HUES64 (cell line): ENCODE measurements at regions not wholly inside any gene's neighbourhood (a gene's known extent, or its start where the extent isn't known, plus 50 kb on each side); places are given as distances from the start of the nearest gene placed in this dataset.
"Not testable (repeated sequence)": the region's sequence is repeated elsewhere in the genome, so short reads cannot be mapped to it uniquely, and the experiment has no call there.

Source experiments
- H3K27ac ChIP-seq: 2 replicates; pipeline ENCODE4 v1.7.0; 2013; ENCODE audit warnings: low read depth, low read length, inconsistent platforms
- H3K27me3 ChIP-seq: 2 replicates; pipeline ENCODE4 v1.6.1; 2013; ENCODE audit warnings: mild to moderate bottlenecking, low read length; ENCODE audit not compliant: insufficient read depth
- H3K36me3 ChIP-seq: 2 replicates; pipeline ENCODE4 v1.6.1; 2013; ENCODE audit warnings: mild to moderate bottlenecking, low read length; ENCODE audit not compliant: insufficient read depth
- H3K4me1 ChIP-seq: 2 replicates; pipeline ENCODE4 v1.6.1; 2013; ENCODE audit warnings: mild to moderate bottlenecking, low read length, moderate library complexity; ENCODE audit not compliant: insufficient read depth
- H3K4me3 ChIP-seq: 2 replicates; pipeline ENCODE4 v1.5.1; 2013; ENCODE audit warnings: mild to moderate bottlenecking, low read length, moderate library complexity
- H3K9ac ChIP-seq: 2 replicates; pipeline ENCODE4 v1.6.1; 2013; ENCODE audit warnings: mild to moderate bottlenecking, low read depth, low read length
- H3K9me3 ChIP-seq: 2 replicates; pipeline ENCODE4 v1.6.1; 2013; ENCODE audit warnings: low read depth, low read length; ENCODE audit not compliant: insufficient read depth
- WGBS: fragments of 150-250, 120-280 bp; methylation state at CpG from one replicate; pipeline ENCODE4 v1.1.7; 2013; ENCODE audit warnings: missing lambda C conversion rate; 5-methylcytosine and 5-hydroxymethylcytosine counted together

DNA sequence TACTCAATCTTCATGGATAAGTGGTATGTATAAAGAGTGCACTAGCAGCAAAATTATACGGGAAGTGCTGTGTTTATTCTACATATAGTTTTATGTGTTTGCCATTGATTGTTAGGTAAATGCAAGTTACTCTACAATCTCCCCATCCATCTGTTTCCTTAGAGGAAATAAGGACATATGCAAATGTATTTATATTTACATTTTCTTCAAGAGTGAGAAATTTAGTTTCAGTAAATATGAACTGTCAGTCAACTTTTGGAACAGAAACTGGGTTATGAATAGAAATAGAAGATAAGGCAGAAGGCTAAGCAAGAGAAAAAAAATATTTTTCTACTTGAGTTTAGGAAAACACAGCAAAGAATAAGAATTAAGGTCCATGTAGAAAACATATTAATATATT is 176.1 kb upstream of the KLHL1 start:
- WGBS: no CpG with 5 or more reads among the region's 1 CpG
- H3K27ac ChIP-seq: no peak overlapping the region
- no peaks in the 10 kb centered on the region for H3K4me1 ChIP-seq
- H3K4me3 ChIP-seq: no peak overlapping the region
- H3K9ac ChIP-seq: no peak overlapping the region
- no peaks in the 10 kb centered on the region for H3K27me3 ChIP-seq
- H3K9me3 ChIP-seq: no peaks in the 10 kb centered on the region
- H3K36me3 ChIP-seq: no peaks in the 10 kb centered on the region

DNA sequence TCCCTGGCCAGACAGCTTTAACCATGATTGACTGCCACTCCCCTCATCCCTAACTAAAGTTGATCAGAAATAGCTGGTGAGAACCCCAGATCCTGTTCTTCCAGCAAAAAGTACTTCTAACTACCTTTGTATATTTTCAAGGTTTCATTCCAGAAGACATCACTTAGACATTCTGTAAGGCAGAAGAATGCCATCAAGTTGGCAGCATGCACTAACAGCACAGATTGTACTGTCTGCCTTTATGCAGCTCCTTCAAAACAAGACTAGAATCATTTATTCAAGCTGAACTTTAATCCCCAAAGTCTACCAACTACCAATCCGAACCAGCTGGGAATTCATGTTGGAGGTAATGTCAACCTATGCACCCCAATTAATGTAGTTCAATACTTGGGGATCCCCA is 167.6 kb upstream of the KLHL1 start:
- no peaks in the 10 kb centered on the region for H3K36me3 ChIP-seq
- no peak overlapping the region for H3K27ac ChIP-seq
- H3K4me1 ChIP-seq: no peaks in the 10 kb centered on the region
- 100% methylated on average over 1 of the region's 1 CpG for WGBS
- no peaks in the 10 kb centered on the region for H3K27me3 ChIP-seq
- no peaks in the 10 kb centered on the region for H3K9me3 ChIP-seq
- H3K4me3 ChIP-seq: no peak overlapping the region
- no peak overlapping the region for H3K9ac ChIP-seq

DNA sequence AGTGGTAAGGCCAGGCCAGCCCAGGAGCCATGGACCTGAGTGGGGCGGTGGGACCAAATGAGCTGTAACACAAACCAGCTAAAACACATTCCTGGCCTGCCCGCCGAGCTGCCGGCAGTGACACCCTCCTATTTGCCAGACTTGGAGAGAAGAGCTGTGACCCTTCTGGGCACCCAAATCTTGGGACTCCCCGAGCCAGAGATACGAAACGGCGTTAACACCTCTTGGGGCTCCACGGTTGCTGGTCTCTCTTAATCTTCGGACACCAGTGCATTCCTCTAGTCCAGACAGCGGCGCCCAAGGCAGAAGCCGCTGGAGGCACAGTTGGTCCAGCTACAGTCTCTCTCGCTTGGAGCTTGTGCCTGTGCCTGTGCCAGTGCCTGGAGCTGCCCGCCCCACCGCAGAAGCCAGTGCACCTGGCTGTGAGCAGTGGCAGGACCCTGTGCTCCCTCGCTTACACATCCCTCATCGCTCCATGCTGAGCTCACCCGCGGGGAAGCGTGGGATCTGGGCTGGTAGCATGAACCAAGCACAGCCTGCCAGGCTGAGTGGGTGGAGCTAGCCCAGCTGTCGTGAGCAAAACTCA is 147.2 kb upstream of the KLHL1 start:
- no peak overlapping the region for H3K9ac ChIP-seq
- no peaks in the 10 kb centered on the region for H3K9me3 ChIP-seq
- H3K36me3 ChIP-seq: no peaks in the 10 kb centered on the region
- no peak overlapping the region for H3K27ac ChIP-seq
- no peak overlapping the region for H3K4me3 ChIP-seq
- H3K27me3 ChIP-seq: no peaks in the 10 kb centered on the region
- H3K4me1 ChIP-seq: no peaks in the 10 kb centered on the region
- 96% methylated on average over 22 of the region's 22 CpGs for WGBS

DNA sequence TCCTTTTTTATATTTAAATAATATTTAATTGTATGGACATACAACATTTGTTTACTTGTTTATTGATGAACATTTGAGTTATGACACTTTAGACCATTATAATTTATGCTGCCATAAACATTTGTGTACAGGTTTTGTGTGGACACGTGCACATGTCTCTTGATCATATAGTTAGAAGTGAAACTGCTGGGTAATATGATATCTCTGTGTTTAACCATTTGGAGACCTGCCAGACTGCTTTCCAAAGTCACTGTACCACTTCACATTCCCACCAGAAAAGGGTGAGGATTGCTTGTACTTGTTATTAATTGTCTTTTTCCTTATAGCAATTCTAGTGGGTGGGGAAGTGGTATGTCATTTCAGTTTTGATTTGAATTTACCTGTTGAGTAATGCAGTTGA is 145.6 kb upstream of the KLHL1 start:
- Histone ChIP-seq H3K9me3 (no peaks in the 10 kb centered on the region; the same call in 1 of the 2 replicates), H3K4me3 (no peak overlapping the region), H3K9ac (no peak overlapping the region), H3K27me3 (no peaks in the 10 kb centered on the region), H3K4me1 (peaks cover 4% of the 10 kb centered on the region; the same call in 1 of the 2 replicates), H3K36me3 (no peaks in the 10 kb centered on the region), H3K27ac (no peak overlapping the region)
- WGBS: 100% methylated on average over 1 of the region's 1 CpG

DNA sequence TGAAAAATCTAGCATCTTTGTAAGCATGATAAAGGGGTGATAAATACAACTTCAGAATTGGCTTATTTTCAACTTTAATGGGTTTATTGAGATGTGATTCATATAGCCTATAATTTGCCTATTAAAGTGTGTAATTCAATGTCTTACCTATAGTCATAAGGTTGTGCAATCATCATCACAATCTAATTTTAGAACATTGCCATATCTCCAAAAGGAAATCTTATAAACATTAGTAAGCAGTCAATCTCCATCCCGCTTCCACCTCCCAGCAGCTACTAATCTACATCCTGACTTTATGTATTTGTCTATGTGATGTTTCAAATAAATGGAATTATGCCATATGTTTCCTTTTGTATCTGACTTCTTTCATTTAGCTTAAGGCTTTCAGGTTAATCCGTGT is 145.2 kb upstream of the KLHL1 start:
- Histone ChIP-seq H3K27ac (no peak overlapping the region), H3K27me3 (no peaks in the 10 kb centered on the region), H3K4me1 (peaks cover 8% of the 10 kb centered on the region), H3K9ac (no peak overlapping the region), H3K36me3 (no peaks in the 10 kb centered on the region), H3K9me3 (no peaks in the 10 kb centered on the region; the same call in 1 of the 2 replicates), H3K4me3 (no peak overlapping the region)
- WGBS: 100% methylated on average over 1 of the region's 2 CpGs

DNA sequence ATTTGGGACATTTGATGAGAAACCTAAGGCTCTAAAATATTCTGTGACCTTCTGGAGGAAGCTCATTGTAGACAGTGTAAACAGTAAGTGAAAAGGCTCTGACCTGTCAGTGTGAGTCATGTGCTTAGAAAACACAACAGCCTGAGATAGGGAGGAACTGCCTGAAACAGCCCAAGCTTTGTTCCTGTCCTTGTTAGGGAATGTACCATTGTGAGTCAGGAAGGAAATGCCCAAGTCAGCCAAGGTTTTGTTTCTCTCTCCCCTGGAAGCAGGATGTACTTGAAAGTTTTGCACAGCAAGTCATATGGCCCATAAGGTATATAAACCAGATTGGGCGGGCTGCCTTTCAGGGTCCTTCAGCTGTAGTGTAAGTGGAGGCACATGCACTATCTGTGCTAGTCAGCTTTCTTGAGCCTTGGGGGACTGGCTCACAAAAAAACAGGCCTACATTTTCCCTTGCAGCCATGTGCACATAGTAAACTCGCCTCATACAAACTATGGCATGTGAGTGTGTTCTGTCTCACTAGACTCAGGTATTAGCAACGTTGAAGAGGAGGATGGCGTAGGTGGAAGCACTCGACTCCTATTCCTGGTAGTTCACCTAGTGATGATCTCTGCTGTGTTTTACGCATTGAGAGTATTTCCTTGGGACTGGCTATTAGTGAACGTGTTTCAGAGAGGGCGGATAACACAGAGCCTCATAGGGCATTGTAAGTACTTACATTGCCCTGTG is 141.2 kb upstream of the KLHL1 start:
- Histone ChIP-seq H3K4me1 (peaks cover 13% of the 10 kb centered on the region), H3K27ac (peak overlapping the region; percentile 62), H3K36me3 (no peaks in the 10 kb centered on the region), H3K9ac (no peak overlapping the region), H3K9me3 (no peaks in the 10 kb centered on the region; the same call in 1 of the 2 replicates), H3K27me3 (no peaks in the 10 kb centered on the region), H3K4me3 (no peak overlapping the region)
- 94% methylated on average over 8 of the region's 8 CpGs for WGBS

DNA sequence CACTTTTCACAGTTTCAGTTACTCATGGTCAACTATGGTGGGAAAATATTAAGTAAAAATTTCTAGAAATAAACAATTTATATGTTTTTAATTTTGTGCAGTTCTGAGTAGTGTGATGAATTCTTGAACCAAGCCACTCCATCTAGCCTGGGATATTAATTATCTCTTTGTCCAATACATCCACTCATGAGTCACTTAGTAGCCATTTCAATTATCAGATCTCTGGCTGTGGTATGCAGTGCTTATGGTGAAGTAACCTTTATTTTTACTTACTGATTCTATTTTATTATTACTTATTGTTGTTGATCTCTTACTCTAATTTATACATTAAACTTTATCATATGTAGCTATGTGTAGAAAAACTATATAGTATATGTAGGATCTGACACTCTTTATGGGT is 128.9 kb upstream of the KLHL1 start:
- no peak overlapping the region for H3K9ac ChIP-seq
- no peaks in the 10 kb centered on the region for H3K9me3 ChIP-seq
- no peaks in the 10 kb centered on the region for H3K36me3 ChIP-seq
- H3K4me3 ChIP-seq: no peak overlapping the region
- H3K27ac ChIP-seq: no peak overlapping the region
- no peaks in the 10 kb centered on the region for H3K27me3 ChIP-seq
- peaks cover 5% of the 10 kb centered on the region; the same call in 1 of the 2 replicates for H3K4me1 ChIP-seq

DNA sequence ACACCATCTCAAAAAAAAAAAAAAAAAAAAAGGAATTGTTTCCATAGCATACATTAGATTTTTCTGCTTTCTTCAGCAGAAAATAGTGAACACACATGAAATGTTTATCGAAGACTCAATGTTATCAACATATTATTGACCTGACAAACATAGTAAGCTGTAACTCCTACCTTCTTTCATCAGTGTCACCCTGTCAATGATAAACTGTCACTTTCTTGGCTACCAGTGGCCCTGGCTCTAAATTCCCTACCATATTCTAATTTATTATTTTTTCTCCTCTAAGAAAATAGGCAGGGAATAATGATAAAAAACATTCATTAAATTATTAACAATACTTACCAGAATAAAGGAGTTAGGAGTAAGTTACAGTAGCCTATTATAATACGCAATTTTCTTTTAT is 127.3 kb upstream of the KLHL1 start:
- Histone ChIP-seq H3K4me3 (no peak overlapping the region), H3K9ac (no peak overlapping the region), H3K36me3 (no peaks in the 10 kb centered on the region), H3K27me3 (no peaks in the 10 kb centered on the region), H3K9me3 (no peaks in the 10 kb centered on the region), H3K27ac (no peak overlapping the region), H3K4me1 (no peaks in the 10 kb centered on the region)
- 100% methylated on average over 1 of the region's 2 CpGs for WGBS

DNA sequence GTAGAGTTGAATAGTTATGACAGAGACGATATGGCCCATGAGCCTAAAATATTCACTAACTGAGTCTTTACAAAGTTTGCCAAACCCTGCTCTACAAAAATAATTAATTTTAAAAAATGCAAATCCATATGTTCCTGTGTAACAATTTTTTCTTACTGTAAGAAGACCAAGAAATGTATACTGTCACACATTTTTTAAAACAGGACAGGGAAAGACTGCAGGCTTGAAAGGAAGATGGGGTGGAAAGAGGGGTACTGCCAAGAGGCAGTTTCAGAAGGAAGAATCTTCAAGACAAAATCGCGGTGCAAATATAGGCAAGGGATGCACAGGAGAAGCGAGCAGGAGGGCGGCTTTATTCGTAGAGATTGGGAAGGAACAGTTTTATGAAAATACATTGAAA is 115.7 kb upstream of the KLHL1 start:
- WGBS: 94% methylated on average over 5 of the region's 6 CpGs
- H3K9ac ChIP-seq: no peak overlapping the region
- H3K27me3 ChIP-seq: no peaks in the 10 kb centered on the region
- H3K4me1 ChIP-seq: no peaks in the 10 kb centered on the region
- H3K9me3 ChIP-seq: no peaks in the 10 kb centered on the region
- no peak overlapping the region for H3K27ac ChIP-seq
- no peaks in the 10 kb centered on the region for H3K36me3 ChIP-seq
- no peak overlapping the region for H3K4me3 ChIP-seq

DNA sequence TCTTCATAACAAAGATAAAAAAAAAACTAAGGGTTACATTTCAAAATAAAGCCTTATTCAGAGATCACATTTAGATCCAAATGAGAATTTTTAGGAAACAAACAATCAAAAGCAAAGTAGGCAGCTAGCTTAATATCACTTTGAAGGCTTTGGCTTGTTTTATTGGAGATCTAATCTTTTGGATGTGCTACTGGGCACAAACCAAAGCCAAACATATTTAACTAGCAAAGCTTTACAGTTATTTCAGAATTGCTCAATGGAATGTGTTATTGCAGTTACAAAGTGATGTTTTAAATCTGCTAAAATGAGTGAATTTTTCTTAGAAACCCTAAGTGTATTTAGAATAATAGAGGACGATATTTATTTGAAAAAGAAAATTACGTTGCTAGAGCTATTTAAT is 114.7 kb upstream of the KLHL1 start:
- Histone ChIP-seq H3K4me1 (no peaks in the 10 kb centered on the region), H3K9me3 (no peaks in the 10 kb centered on the region), H3K27me3 (no peaks in the 10 kb centered on the region), H3K9ac (no peak overlapping the region), H3K27ac (no peak overlapping the region), H3K4me3 (no peak overlapping the region), H3K36me3 (no peaks in the 10 kb centered on the region)
- WGBS: 94% methylated on average over 2 of the region's 2 CpGs

DNA sequence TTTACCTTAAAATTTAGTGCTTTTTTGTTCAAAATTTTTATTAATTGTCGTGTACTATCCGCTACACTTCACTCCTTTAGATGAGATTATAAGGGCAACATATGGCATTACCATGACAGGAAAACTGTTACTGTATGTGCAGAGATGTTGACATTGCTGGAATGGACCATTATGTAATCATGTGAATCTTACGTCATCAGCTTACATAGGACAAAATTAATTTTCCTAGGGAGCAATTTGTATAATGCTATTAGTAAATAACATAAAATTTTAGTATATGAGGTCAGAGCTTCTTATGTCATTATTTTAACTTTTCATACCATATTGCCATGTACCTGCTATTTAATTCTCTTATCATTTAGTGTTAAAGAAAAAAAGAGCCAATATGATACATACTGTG is 110.4 kb upstream of the KLHL1 start:
- H3K9ac ChIP-seq: no peak overlapping the region
- H3K36me3 ChIP-seq: no peaks in the 10 kb centered on the region
- no peak overlapping the region for H3K27ac ChIP-seq
- H3K4me3 ChIP-seq: no peak overlapping the region
- 88% methylated on average over 2 of the region's 3 CpGs for WGBS
- H3K27me3 ChIP-seq: no peaks in the 10 kb centered on the region
- H3K9me3 ChIP-seq: no peaks in the 10 kb centered on the region
- no peaks in the 10 kb centered on the region for H3K4me1 ChIP-seq

DNA sequence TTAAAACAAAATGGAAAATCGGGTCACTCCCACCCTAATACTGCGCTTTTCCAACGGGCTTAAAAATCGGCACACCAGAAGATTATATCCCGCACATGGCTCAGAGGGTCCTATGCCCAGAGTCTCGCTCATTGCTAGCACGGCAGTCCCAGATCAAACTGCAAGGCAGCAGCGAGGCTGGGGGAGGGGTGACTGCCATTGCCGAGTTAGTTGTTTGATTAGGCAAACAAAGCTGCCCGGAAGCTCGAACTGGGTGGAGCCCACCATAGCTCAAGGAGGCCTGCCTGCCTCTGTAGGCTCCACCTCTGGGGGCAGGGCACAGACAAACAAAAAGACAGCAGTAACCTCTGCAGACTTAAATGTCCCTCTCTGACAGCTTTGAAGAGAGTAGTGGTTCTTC is 100.7 kb upstream of the KLHL1 start:
- 89% methylated on average over 11 of the region's 11 CpGs for WGBS

More for the DNA sequence above, 100.7 kb upstream of the KLHL1 start:
- H3K9me3 ChIP-seq: peaks cover 31% of the 10 kb centered on the region
- H3K4me3 ChIP-seq, H3K4me1 ChIP-seq, H3K9ac ChIP-seq, H3K27me3 ChIP-seq, H3K36me3 ChIP-seq, H3K27ac ChIP-seq: not testable (repeated sequence)
